ENCODE measurements at regions not wholly inside any gene's neighbourhood (a gene's known extent, or its start where the extent isn't known, plus 50 kb on each side); places are given as distances from the start of the nearest gene placed in this dataset.
"Not testable (repeated sequence)": the region's sequence is repeated elsewhere in the genome, so short reads cannot be mapped to it uniquely, and the experiment has no call there.

DNA sequence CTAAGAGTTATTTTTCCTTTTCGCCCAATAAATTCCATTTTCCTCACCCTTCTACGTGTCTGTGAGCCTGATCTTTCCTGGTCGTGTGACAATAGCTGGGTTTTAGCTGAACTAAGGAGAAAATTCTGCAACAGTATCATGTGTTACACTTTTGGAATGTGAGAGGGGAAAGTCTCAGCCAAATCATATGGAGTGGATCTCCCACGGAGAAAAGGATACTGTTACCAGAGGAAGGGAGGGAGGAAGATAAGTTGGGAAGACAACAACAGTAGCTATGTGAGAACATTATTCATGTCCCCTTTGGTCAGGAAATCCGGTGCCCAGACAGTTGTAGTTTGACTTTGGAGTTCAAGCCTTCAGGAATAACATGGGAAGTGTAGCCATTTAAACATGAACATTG is 584.0 kb upstream of the RAG2 start:
- DNase-seq = no peak
- Mint-ChIP-seq H3K4me1 (no peaks in the 10 kb centered on the region), H3K36me3 (ENCODE audit: low read depth) (no peaks in the 10 kb centered on the region), H3K27me3 (no peaks in the 10 kb centered on the region), H3K9me3 (peaks cover 3% of the 10 kb centered on the region), H3K4me3 (no peak overlapping the region), H3K27ac (no peak overlapping the region)
- ATAC-seq = no peak

- Mint-ChIP-seq H3K27me3 (no peaks in the 10 kb centered on the region), H3K27ac (no peak overlapping the region), H3K4me1 (no peaks in the 10 kb centered on the region), H3K36me3 (ENCODE audit: low read depth) (no peaks in the 10 kb centered on the region), H3K9me3 (peaks cover 8% of the 10 kb centered on the region), H3K4me3 (no peak overlapping the region)
- no peak for ATAC-seq
- no peak for DNase-seq
Measured at GRCh38 chr11:37177721-37178120, 579.7 kb upstream of the RAG2 start.

DNA sequence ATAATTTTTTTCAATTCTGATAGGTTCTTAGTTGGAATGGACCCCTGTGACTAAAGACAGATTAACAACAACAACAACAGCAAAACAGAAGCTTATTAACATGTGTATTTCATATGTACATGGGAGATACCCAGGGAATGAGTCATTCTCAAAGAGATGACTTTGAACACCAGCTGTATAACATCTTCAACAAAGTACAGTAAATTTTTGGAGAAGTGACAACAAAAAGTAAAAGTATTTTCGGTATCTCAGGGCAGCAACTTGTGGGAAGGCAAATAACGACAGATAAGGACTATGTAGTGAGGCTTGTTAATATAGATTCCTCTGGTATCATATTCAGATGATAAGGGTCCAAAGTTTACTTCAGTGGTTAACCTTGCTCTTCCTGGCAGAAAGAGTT is 573.4 kb upstream of the RAG2 start:
- Mint-ChIP-seq H3K4me1 (no peaks in the 10 kb centered on the region), H3K4me3 (no peak overlapping the region), H3K27me3 (no peaks in the 10 kb centered on the region), H3K36me3 (ENCODE audit: low read depth) (no peaks in the 10 kb centered on the region), H3K27ac (no peak overlapping the region), H3K9me3 (peaks cover 5% of the 10 kb centered on the region)
- DNase-seq (no peak), ATAC-seq (no peak)

DNA sequence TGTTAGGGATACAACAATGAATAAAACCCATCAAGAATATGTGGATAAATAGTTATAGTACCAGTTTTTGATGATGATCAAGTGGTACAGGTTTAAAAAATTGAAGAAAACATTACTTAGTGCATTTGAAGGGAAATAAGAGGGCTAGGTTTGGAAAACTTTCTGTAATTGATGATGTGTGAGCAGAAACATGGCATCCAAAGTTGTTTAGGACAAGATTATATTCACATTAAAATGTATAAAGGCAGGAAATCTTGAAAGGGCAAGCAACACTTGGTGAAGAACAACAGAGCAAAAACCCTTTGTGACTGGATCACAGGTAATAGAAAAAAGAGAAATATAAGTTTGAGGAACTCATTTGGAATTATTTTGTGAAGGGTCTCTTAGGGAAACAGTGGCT is 572.3 kb upstream of the RAG2 start:
- no peaks in the 10 kb centered on the region for H3K36me3 Mint-ChIP-seq (ENCODE audit: low read depth)
- no peaks in the 10 kb centered on the region for H3K4me1 Mint-ChIP-seq

DNA sequence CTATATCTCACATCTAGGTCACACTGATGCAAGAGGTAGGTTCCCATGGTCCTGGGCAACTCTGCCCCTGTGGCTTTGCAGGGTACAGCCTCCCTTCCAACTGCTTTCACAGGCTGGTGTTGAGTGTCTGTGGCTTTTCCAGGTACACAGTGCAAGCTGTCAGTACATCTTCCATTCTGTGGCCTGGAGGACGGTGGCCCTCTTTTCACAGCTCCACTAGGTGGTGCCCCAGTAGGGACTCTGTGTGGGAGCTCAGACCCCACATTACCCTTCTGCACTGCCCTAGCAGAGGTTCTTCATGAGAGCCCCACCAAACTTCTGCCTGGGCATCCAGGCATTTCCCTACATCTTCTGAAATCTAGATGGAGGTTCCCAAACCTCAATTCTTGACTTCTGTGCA is 547.4 kb upstream of the RAG2 start:
- not testable (repeated sequence) for H3K4me1 Mint-ChIP-seq; H3K36me3 Mint-ChIP-seq (ENCODE audit: low read depth); H3K27ac Mint-ChIP-seq; H3K27me3 Mint-ChIP-seq; DNase-seq; H3K4me3 Mint-ChIP-seq; ATAC-seq
- peaks cover 11% of the 10 kb centered on the region for H3K9me3 Mint-ChIP-seq

More for the DNA sequence above, 572.3 kb upstream of the RAG2 start:
- Mint-ChIP-seq H3K4me3 (no peak overlapping the region), H3K27ac (no peak overlapping the region), H3K27me3 (no peaks in the 10 kb centered on the region), H3K9me3 (peaks cover under 1% of the 10 kb centered on the region)
- DNase-seq = no peak
- no peak for ATAC-seq

- no peaks in the 10 kb centered on the region for H3K4me1 Mint-ChIP-seq
- no peak for DNase-seq
- no peaks in the 10 kb centered on the region for H3K27me3 Mint-ChIP-seq
- no peak overlapping the region for H3K27ac Mint-ChIP-seq
- ATAC-seq = no peak
- H3K4me3 Mint-ChIP-seq = no peak overlapping the region
- H3K9me3 Mint-ChIP-seq = peaks cover 4% of the 10 kb centered on the region
- no peaks in the 10 kb centered on the region for H3K36me3 Mint-ChIP-seq (ENCODE audit: low read depth)
Measured at GRCh38 chr11:37142591-37142990, 544.6 kb upstream of the RAG2 start.

DNA sequence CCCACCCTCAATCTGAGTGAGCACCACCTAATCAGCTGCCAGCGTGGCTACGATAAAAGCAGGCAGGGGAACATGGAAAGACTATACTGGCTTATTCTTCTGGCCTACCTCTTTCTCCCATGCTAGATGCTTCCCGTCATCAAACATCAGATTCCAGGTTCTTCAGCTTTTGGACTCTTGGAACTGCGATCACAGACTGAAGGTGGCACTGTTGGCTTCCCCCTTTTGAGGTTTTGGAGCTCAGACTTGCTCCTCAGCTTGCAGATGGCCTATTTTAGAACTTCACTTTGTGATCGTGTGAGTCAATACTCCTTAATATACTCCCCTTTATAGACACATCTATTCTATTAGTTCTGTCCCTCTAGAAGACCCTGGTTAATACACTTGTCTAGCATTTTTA is 543.7 kb upstream of the RAG2 start:
- ATAC-seq (no peak), DNase-seq (no peak)
- Mint-ChIP-seq H3K27me3 (no peaks in the 10 kb centered on the region), H3K27ac (no peak overlapping the region), H3K36me3 (ENCODE audit: low read depth) (no peaks in the 10 kb centered on the region), H3K4me3 (no peak overlapping the region), H3K9me3 (peaks cover 5% of the 10 kb centered on the region), H3K4me1 (no peaks in the 10 kb centered on the region)

GRCh38 chr11:37135606-37136005 is 537.6 kb upstream of the RAG2 start:
- H3K4me1 Mint-ChIP-seq; H3K4me3 Mint-ChIP-seq; H3K36me3 Mint-ChIP-seq (ENCODE audit: low read depth); H3K27me3 Mint-ChIP-seq; ATAC-seq; DNase-seq; H3K27ac Mint-ChIP-seq: not testable (repeated sequence)
- H3K9me3 Mint-ChIP-seq = peaks cover 23% of the 10 kb centered on the region

- DNase-seq = no peak
- Mint-ChIP-seq H3K36me3 (ENCODE audit: low read depth) (no peaks in the 10 kb centered on the region), H3K9me3 (peaks cover 23% of the 10 kb centered on the region), H3K4me3 (no peak overlapping the region), H3K27ac (no peak overlapping the region), H3K27me3 (no peaks in the 10 kb centered on the region), H3K4me1 (no peaks in the 10 kb centered on the region)
- no peak for ATAC-seq
Measured at GRCh38 chr11:37134637-37135036, 536.6 kb upstream of the RAG2 start.

DNA sequence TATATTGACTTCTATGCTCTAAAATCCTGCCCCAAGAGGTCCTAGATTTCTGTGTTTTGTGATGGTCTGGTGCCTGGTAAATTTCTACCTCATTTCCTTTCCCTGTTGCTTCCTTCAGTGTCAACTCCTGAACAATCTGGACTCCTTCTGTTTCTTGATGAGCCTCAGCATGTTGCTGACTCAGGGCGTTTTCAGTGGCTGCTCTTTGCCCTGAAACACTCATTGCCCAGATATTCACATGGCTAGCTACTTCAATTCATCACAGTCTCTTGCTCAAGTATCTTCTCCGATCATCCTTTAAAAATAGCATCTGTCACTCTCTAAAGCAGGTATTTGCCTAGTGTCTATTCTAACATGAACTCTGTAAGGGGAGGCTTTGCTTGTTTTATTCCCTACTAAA is 526.3 kb upstream of the RAG2 start:
- peaks cover 3% of the 10 kb centered on the region for H3K9me3 Mint-ChIP-seq
- no peaks in the 10 kb centered on the region for H3K4me1 Mint-ChIP-seq
- ATAC-seq (no peak), DNase-seq (no peak)
- H3K27me3 Mint-ChIP-seq = no peaks in the 10 kb centered on the region
- no peaks in the 10 kb centered on the region for H3K36me3 Mint-ChIP-seq (ENCODE audit: low read depth)
- no peak overlapping the region for H3K27ac Mint-ChIP-seq
- H3K4me3 Mint-ChIP-seq = no peak overlapping the region

- no peaks in the 10 kb centered on the region for H3K4me1 Mint-ChIP-seq
- no peak overlapping the region for H3K27ac Mint-ChIP-seq
- H3K4me3 Mint-ChIP-seq = no peak overlapping the region
- no peaks in the 10 kb centered on the region for H3K27me3 Mint-ChIP-seq
- no peak for DNase-seq
- H3K9me3 Mint-ChIP-seq = no peaks in the 10 kb centered on the region
- no peak for ATAC-seq
- H3K36me3 Mint-ChIP-seq (ENCODE audit: low read depth) = no peaks in the 10 kb centered on the region
Measured at GRCh38 chr11:37115963-37116362, 517.9 kb upstream of the RAG2 start.

GRCh38 chr11:37110385-37110784 is 512.3 kb upstream of the RAG2 start:
- H3K27ac Mint-ChIP-seq = no peak overlapping the region
- H3K27me3 Mint-ChIP-seq = no peaks in the 10 kb centered on the region
- DNase-seq (no peak), ATAC-seq (no peak)
- peaks cover 3% of the 10 kb centered on the region for H3K9me3 Mint-ChIP-seq
- no peaks in the 10 kb centered on the region for H3K4me1 Mint-ChIP-seq
- no peaks in the 10 kb centered on the region for H3K36me3 Mint-ChIP-seq (ENCODE audit: low read depth)
- H3K4me3 Mint-ChIP-seq = no peak overlapping the region

DNA sequence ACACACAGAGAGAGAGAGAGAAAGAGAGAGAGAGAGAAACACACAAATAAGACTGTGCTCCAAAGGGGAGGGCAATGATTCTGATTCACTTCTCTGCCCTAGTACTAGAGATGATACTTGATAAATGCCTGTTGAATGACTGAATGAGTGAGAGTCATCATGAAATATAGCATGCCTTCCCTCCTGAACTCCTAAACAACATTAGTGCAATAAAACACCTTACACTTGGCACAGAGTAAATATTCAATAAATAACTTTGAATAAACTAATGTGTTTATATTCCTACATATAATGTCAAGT is 511.2 kb upstream of the RAG2 start:
- H3K27me3 Mint-ChIP-seq = no peaks in the 10 kb centered on the region
- DNase-seq (no peak), ATAC-seq (no peak)
- no peaks in the 10 kb centered on the region for H3K36me3 Mint-ChIP-seq (ENCODE audit: low read depth)
- no peak overlapping the region for H3K27ac Mint-ChIP-seq
- H3K4me3 Mint-ChIP-seq = no peak overlapping the region
- H3K4me1 Mint-ChIP-seq = no peaks in the 10 kb centered on the region
- H3K9me3 Mint-ChIP-seq = peaks cover 3% of the 10 kb centered on the region

GRCh38 chr11:37108436-37109285 is 510.6 kb upstream of the RAG2 start:
- Mint-ChIP-seq H3K36me3 (ENCODE audit: low read depth) (no peaks in the 10 kb centered on the region), H3K27me3 (no peaks in the 10 kb centered on the region), H3K4me1 (no peaks in the 10 kb centered on the region), H3K27ac (no peak overlapping the region), H3K4me3 (no peak overlapping the region), H3K9me3 (peaks cover 6% of the 10 kb centered on the region)
- ATAC-seq (no peak), DNase-seq (no peak)

GRCh38 chr11:37107831-37108230 is 509.8 kb upstream of the RAG2 start:
- Mint-ChIP-seq H3K4me1 (no peaks in the 10 kb centered on the region), H3K4me3 (no peak overlapping the region), H3K36me3 (ENCODE audit: low read depth) (no peaks in the 10 kb centered on the region), H3K27ac (no peak overlapping the region), H3K9me3 (peaks cover 10% of the 10 kb centered on the region), H3K27me3 (no peaks in the 10 kb centered on the region)
- DNase-seq (no peak), ATAC-seq (no peak)

GRCh38 chr11:37107415-37107814 is 509.4 kb upstream of the RAG2 start:
- no peaks in the 10 kb centered on the region for H3K4me1 Mint-ChIP-seq

More at GRCh38 chr11:37107415-37107814, 509.4 kb upstream of the RAG2 start:
- no peak for DNase-seq
- Mint-ChIP-seq H3K4me3 (no peak overlapping the region), H3K9me3 (peaks cover 10% of the 10 kb centered on the region), H3K27ac (no peak overlapping the region), H3K27me3 (no peaks in the 10 kb centered on the region), H3K36me3 (ENCODE audit: low read depth) (no peaks in the 10 kb centered on the region)
- no peak for ATAC-seq
